T-helper 2 cell treated with Interferon-gamma antibody and Interleukin-4, amounts not matched to agents 5 μg/mL and 100 μg/mL, for 36 hours (primary cell): ENCODE measurements at regions not wholly inside any gene's neighbourhood (a gene's known extent, or its start where the extent isn't known, plus 50 kb on each side); places are given as distances from the start of the nearest gene placed in this dataset.
"Not testable (repeated sequence)": the region's sequence is repeated elsewhere in the genome, so short reads cannot be mapped to it uniquely, and the experiment has no call there.

Source experiments
- DNase-seq: peaks from one replicate; pipeline ENCODE4 v3.0.0; 2021; ENCODE audit warnings: low spot score
- H3K27ac Mint-ChIP-seq: one replicate; pipeline ENCODE4 v1.8.0; 2021; ENCODE audit warnings: mild to moderate bottlenecking, mixed read lengths
- H3K27me3 Mint-ChIP-seq: one replicate; pipeline ENCODE4 v1.8.0; 2021; ENCODE audit warnings: low read depth, mixed read lengths
- H3K36me3 Mint-ChIP-seq: one replicate; pipeline ENCODE4 v1.8.0; 2021; ENCODE audit warnings: low read depth, mixed read lengths
- H3K4me1 Mint-ChIP-seq: one replicate; pipeline ENCODE4 v1.8.0; 2021; ENCODE audit warnings: low read depth, mixed read lengths
- H3K4me3 Mint-ChIP-seq: one replicate; pipeline ENCODE4 v1.8.0; 2022; ENCODE audit warnings: mild to moderate bottlenecking, moderate library complexity, mixed read lengths
- H3K9me3 Mint-ChIP-seq: one replicate; pipeline ENCODE4 v1.8.0; 2021; ENCODE audit warnings: mixed read lengths

- Mint-ChIP-seq H3K36me3 (no peaks in the 10 kb centered on the region), H3K27ac (no peak overlapping the region), H3K27me3 (no peaks in the 10 kb centered on the region), H3K4me1 (no peaks in the 10 kb centered on the region), H3K4me3 (no peak overlapping the region), H3K9me3 (no peaks in the 10 kb centered on the region)
- DNase-seq = no peak
These were observed 169.7 kb upstream of the MAST4 start for GRCh38 chr5:66426259-66427138.

GRCh38 chr5:66427139-66427442, 169.1 kb upstream of the MAST4 start:
- Mint-ChIP-seq H3K27ac (no peak overlapping the region), H3K27me3 (peaks cover under 1% of the 10 kb centered on the region), H3K4me3 (no peak overlapping the region), H3K4me1 (no peaks in the 10 kb centered on the region), H3K36me3 (no peaks in the 10 kb centered on the region), H3K9me3 (no peaks in the 10 kb centered on the region)
- no peak for DNase-seq

- DNase-seq = no peak
- no peaks in the 10 kb centered on the region for H3K4me1 Mint-ChIP-seq
- H3K27me3 Mint-ChIP-seq = peaks cover 2% of the 10 kb centered on the region
- no peaks in the 10 kb centered on the region for H3K9me3 Mint-ChIP-seq
- no peaks in the 10 kb centered on the region for H3K36me3 Mint-ChIP-seq
- no peak overlapping the region for H3K4me3 Mint-ChIP-seq
- no peak overlapping the region for H3K27ac Mint-ChIP-seq
These were observed 159.5 kb upstream of the MAST4 start for GRCh38 chr5:66436721-66437120.

DNA sequence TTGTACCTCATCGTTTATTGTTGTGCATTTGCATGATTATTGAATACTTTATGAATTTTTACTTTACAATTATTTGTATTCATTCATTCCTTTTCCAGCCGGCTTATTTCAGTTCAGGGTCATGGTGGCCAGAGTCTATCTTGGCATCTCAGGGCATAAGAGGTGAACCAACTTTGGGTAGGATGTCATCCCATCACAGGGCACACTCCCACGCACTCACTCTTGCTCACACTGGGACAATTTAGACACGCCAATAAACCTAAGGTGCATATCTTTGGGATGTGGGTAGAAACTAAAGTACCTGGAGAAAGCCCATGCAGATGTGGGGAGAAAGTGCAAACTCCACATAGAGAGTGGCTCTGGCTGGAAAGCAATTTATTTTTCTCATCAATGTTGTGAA, 158.1 kb upstream of the MAST4 start:
- Mint-ChIP-seq H3K27ac (no peak overlapping the region), H3K9me3 (no peaks in the 10 kb centered on the region), H3K4me1 (no peaks in the 10 kb centered on the region), H3K27me3 (no peaks in the 10 kb centered on the region), H3K4me3 (no peak overlapping the region), H3K36me3 (no peaks in the 10 kb centered on the region)
- no peak for DNase-seq

GRCh38 chr5:66438696-66439095, 157.5 kb upstream of the MAST4 start:
- no peak for DNase-seq
- no peak overlapping the region for H3K27ac Mint-ChIP-seq
- H3K27me3 Mint-ChIP-seq = no peaks in the 10 kb centered on the region
- no peaks in the 10 kb centered on the region for H3K36me3 Mint-ChIP-seq
- no peaks in the 10 kb centered on the region for H3K4me1 Mint-ChIP-seq
- no peak overlapping the region for H3K4me3 Mint-ChIP-seq
- H3K9me3 Mint-ChIP-seq = no peaks in the 10 kb centered on the region

DNA sequence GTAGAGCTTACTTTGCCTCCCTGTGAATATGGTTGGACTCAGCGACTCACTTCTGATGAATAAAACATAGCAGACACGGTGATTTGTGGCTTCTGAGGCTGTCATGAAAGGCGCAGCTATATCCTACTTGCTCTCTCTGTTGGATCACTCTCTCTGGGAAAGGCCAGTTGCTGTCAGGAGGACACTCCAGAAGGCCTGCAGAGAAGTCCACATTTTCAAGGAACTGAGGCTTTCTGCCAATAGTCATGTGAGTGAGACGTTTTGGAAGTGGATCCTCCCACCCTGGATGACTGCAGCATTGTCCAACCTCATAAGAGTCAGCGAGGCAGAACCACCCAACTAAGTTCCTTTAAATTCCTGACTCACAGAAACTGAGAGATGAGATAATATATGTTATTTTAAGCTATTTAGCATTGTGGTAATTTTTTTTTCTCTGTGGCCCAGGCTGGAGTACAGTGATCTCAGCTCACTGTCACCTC, 156.0 kb upstream of the MAST4 start:
- Mint-ChIP-seq H3K9me3 (no peaks in the 10 kb centered on the region), H3K27ac (no peak overlapping the region), H3K4me3 (no peak overlapping the region), H3K4me1 (no peaks in the 10 kb centered on the region), H3K27me3 (no peaks in the 10 kb centered on the region), H3K36me3 (no peaks in the 10 kb centered on the region)
- DNase-seq = peak; percentile 37

DNA sequence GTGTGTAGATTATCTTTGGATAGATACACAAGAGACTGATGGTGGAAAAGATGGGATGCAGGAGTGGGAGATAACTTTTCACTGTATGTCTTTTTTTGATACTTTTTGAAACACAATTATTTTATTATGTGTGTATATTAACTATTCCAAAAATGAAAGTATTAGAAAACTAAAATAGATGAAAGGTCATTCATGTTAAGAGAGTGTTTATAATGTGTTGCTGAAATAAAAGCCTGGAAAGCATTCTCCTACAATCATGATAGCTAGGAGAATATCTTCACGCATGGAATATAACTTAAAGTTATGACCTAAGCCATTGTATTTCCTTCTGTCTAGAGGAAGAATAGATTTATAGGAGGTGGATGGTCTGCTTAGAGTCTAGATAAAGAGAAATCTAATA, 154.8 kb upstream of the MAST4 start:
- H3K27ac Mint-ChIP-seq = no peak overlapping the region
- no peaks in the 10 kb centered on the region for H3K36me3 Mint-ChIP-seq
- no peaks in the 10 kb centered on the region for H3K27me3 Mint-ChIP-seq
- H3K4me3 Mint-ChIP-seq = no peak overlapping the region
- DNase-seq = no peak
- H3K4me1 Mint-ChIP-seq = no peaks in the 10 kb centered on the region
- no peaks in the 10 kb centered on the region for H3K9me3 Mint-ChIP-seq

GRCh38 chr5:66442951-66443445, 153.2 kb upstream of the MAST4 start:
- H3K4me3 Mint-ChIP-seq = no peak overlapping the region
- H3K4me1 Mint-ChIP-seq = no peaks in the 10 kb centered on the region
- no peaks in the 10 kb centered on the region for H3K36me3 Mint-ChIP-seq
- H3K27me3 Mint-ChIP-seq = no peaks in the 10 kb centered on the region
- H3K27ac Mint-ChIP-seq = no peak overlapping the region
- DNase-seq = no peak
- no peaks in the 10 kb centered on the region for H3K9me3 Mint-ChIP-seq

DNA sequence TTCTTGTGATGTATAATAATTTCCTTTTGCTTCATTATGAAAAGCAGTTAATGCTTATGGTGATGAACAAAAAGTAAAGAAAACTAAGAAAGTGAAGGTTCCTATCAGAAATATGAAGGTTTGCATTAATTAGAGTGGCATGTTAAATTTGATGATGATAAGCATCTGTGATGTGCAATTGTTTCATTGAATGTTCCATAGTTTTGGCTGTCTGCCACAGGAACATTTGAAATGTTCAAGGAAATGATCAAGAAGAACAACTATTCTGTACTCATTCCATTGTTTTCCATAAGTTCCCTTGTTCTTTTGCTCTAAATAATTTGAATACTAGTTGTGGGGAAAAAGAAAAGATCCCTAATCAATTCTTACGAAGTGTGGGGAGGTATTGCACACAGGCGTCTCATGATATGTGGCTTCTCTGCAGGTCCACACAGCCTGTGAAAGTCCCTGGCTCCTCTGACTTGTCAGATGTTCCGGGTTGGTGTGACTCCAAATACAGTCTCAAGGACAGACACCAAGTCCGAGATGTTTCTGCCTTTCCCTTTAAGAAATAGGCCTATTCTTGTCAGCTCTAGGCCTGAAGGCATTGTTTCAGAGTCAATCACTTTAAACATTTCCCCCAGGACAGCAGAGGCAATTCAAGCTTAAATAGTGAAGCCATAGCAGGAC, 152.6 kb upstream of the MAST4 start:
- H3K9me3 Mint-ChIP-seq = peaks cover 2% of the 10 kb centered on the region
- no peak overlapping the region for H3K4me3 Mint-ChIP-seq
- no peaks in the 10 kb centered on the region for H3K36me3 Mint-ChIP-seq
- H3K27me3 Mint-ChIP-seq = no peaks in the 10 kb centered on the region
- H3K27ac Mint-ChIP-seq = no peak overlapping the region
- DNase-seq = no peak
- H3K4me1 Mint-ChIP-seq = no peaks in the 10 kb centered on the region

GRCh38 chr5:66448070-66448469, 148.1 kb upstream of the MAST4 start:
- not testable (repeated sequence) for H3K36me3 Mint-ChIP-seq, H3K4me1 Mint-ChIP-seq, H3K27ac Mint-ChIP-seq, H3K9me3 Mint-ChIP-seq, DNase-seq, H3K27me3 Mint-ChIP-seq, H3K4me3 Mint-ChIP-seq

- H3K27me3 Mint-ChIP-seq = no peaks in the 10 kb centered on the region
- H3K36me3 Mint-ChIP-seq = no peaks in the 10 kb centered on the region
- DNase-seq = no peak
- H3K4me1 Mint-ChIP-seq = no peaks in the 10 kb centered on the region
- no peak overlapping the region for H3K4me3 Mint-ChIP-seq
- H3K9me3 Mint-ChIP-seq = peaks cover 9% of the 10 kb centered on the region
- no peak overlapping the region for H3K27ac Mint-ChIP-seq
These were observed 146.0 kb upstream of the MAST4 start for GRCh38 chr5:66450237-66450636.

GRCh38 chr5:66450988-66451387, 145.2 kb upstream of the MAST4 start:
- Mint-ChIP-seq H3K9me3 (peaks cover 9% of the 10 kb centered on the region), H3K4me1 (no peaks in the 10 kb centered on the region), H3K27me3 (no peaks in the 10 kb centered on the region), H3K4me3 (no peak overlapping the region), H3K36me3 (no peaks in the 10 kb centered on the region), H3K27ac (no peak overlapping the region)
- DNase-seq = no peak

DNA sequence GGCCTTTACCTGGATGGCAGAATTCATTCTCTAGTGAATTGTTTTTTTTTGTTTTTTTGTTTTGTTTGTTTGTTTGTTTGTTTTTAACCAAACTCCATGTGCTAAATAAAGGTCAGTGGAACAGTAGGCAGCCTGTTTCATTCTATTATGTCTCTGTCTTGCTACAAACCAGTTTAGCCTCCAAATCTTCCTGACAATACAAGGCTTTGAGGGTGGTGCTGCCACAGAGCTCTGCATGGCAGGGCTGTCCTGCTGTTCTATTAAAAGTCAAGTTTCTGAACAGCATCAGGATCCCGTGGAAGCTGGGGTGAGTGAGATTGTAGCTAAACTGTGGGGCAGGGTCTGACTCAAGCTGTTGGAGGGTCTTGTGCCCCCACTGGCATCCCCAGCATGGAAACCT, 144.1 kb upstream of the MAST4 start:
- H3K4me1 Mint-ChIP-seq = no peaks in the 10 kb centered on the region
- no peaks in the 10 kb centered on the region for H3K36me3 Mint-ChIP-seq
- peaks cover 9% of the 10 kb centered on the region for H3K9me3 Mint-ChIP-seq

GRCh38 chr5:66454186-66455078, 141.8 kb upstream of the MAST4 start:
- Mint-ChIP-seq H3K36me3 (no peaks in the 10 kb centered on the region), H3K27me3 (no peaks in the 10 kb centered on the region), H3K9me3 (no peaks in the 10 kb centered on the region), H3K4me3 (no peak overlapping the region), H3K4me1 (no peaks in the 10 kb centered on the region), H3K27ac (no peak overlapping the region)
- DNase-seq = no peak

More for the DNA sequence above, 144.1 kb upstream of the MAST4 start:
- Mint-ChIP-seq H3K27ac (no peak overlapping the region), H3K27me3 (no peaks in the 10 kb centered on the region), H3K4me3 (no peak overlapping the region)
- DNase-seq = no peak
